ENCODE measurements at regions not wholly inside any gene's neighbourhood (a gene's known extent, or its start where the extent isn't known, plus 50 kb on each side); places are given as distances from the start of the nearest gene placed in this dataset.

- TF ChIP-seq, protein P1, sequence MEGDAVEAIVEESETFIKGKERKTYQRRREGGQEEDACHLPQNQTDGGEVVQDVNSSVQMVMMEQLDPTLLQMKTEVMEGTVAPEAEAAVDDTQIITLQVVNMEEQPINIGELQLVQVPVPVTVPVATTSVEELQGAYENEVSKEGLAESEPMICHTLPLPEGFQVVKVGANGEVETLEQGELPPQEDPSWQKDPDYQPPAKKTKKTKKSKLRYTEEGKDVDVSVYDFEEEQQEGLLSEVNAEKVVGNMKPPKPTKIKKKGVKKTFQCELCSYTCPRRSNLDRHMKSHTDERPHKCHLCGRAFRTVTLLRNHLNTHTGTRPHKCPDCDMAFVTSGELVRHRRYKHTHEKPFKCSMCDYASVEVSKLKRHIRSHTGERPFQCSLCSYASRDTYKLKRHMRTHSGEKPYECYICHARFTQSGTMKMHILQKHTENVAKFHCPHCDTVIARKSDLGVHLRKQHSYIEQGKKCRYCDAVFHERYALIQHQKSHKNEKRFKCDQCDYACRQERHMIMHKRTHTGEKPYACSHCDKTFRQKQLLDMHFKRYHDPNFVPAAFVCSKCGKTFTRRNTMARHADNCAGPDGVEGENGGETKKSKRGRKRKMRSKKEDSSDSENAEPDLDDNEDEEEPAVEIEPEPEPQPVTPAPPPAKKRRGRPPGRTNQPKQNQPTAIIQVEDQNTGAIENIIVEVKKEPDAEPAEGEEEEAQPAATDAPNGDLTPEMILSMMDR (IDR thresholded peaks at IDR 0.05), result no peak
- TF ChIP-seq ZFX (IDR thresholded peaks at IDR 0.05; ENCODE audit: borderline replicate concordance), result no peak
- H3K27ac ChIP-seq, result no peak overlapping the region
Observed at GRCh38 chr3:164612751-164613150, 465.5 kb downstream of the SI start.

GRCh38 chr3:164608554-164609276 lies 469.6 kb downstream of the SI start:
- no peak overlapping the region for H3K27ac ChIP-seq
- TF ChIP-seq ZFX (IDR thresholded peaks at IDR 0.05; ENCODE audit: borderline replicate concordance), result no peak

GRCh38 chr3:164604687-164605086 lies 473.6 kb downstream of the SI start:
- no peak overlapping the region for H3K27ac ChIP-seq
- TF ChIP-seq, protein P1 (IDR thresholded peaks at IDR 0.05), result no peak
- TF ChIP-seq ZFX (IDR thresholded peaks at IDR 0.05; ENCODE audit: borderline replicate concordance), result no peak

- TF ChIP-seq, protein P1 (IDR thresholded peaks at IDR 0.05), result no peak
- TF ChIP-seq ZFX (IDR thresholded peaks at IDR 0.05; ENCODE audit: borderline replicate concordance), result no peak
- no peak overlapping the region for H3K27ac ChIP-seq
Observed at GRCh38 chr3:164577667-164578210, 500.6 kb downstream of the SI start.

GRCh38 chr3:164572436-164572835 lies 505.9 kb downstream of the SI start:
- TF ChIP-seq ZFX (IDR thresholded peaks at IDR 0.05; ENCODE audit: borderline replicate concordance), result no peak
- TF ChIP-seq, protein P1 (IDR thresholded peaks at IDR 0.05), result no peak
- no peak overlapping the region for H3K27ac ChIP-seq

GRCh38 chr3:164550857-164551256 lies 527.4 kb downstream of the SI start:
- H3K27ac ChIP-seq, result no peak overlapping the region
- no peak for TF ChIP-seq ZFX (IDR thresholded peaks at IDR 0.05; ENCODE audit: borderline replicate concordance)
- TF ChIP-seq, protein P1 (IDR thresholded peaks at IDR 0.05), result peak; percentile 39

DNA sequence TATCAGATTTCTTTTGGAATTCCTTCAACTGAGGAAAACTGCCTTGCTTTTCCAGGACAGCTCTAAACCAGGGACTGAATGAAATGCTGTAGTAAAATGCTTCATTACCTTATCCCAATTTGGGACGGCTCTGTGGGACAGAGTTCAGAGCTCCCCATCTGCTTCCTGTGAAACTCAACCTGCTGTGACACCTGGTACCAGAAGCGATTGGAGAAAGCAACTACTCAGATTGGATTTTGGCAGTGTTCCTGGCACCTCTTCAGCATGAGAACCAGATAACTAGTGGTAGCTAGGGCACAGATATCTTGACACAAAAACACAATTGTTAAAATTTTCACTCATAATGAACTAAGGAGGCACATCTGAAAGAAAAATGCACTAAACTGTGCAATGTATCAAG lies 539.1 kb downstream of the SI start:
- no peak for TF ChIP-seq ZFX (IDR thresholded peaks at IDR 0.05; ENCODE audit: borderline replicate concordance)
- TF ChIP-seq, protein P1 (IDR thresholded peaks at IDR 0.05), result no peak
- H3K27ac ChIP-seq, result no peak overlapping the region
